ENCODE measurements at regions not wholly inside any gene's neighbourhood (a gene's known extent, or its start where the extent isn't known, plus 50 kb on each side); places are given as distances from the start of the nearest gene placed in this dataset.
"Not testable (repeated sequence)": the region's sequence is repeated elsewhere in the genome, so short reads cannot be mapped to it uniquely, and the experiment has no call there.

DNA sequence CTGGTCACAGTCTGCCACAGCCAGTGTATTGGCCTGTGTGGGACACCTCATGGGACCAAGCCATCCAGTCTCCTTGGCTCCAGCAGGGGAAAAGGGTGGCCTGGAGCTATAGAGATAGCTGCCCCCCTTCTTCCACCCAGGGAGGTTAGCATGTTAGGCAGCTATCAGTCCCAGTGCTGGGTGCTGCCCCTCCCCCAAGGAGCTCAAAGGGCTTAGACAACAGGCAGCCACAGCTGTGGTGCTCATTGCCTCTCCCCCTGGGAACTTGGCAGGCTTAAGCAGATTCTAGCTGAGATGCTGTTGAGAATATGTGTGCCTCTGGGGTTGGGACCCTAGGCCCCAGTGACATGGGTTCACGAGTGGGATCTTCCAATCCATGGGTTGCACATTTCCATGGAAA lies 226.0 kb upstream of the PTGER4 start:
- Histone ChIP-seq H3K27me3 (ENCODE audit: control insufficient read depth in 1 of 2, insufficient read depth in 2 of 2, low read length in 2 of 2) (no peaks in the 10 kb centered on the region), H3K9me3 (ENCODE audit: control insufficient read depth in 2 of 2, insufficient read depth in 1 of 2, low read depth in 1 of 2, low read length in 1 of 2) (no peaks in the 10 kb centered on the region), H3K36me3 (ENCODE audit: control insufficient read depth in 2 of 2, insufficient read depth in 2 of 2, low read length in 1 of 2) (no peaks in the 10 kb centered on the region), H3K27ac (ENCODE audit: low read depth in 2 of 2, low read length in 1 of 2) (no peak overlapping the region), H3K4me3 (ENCODE audit: low read depth in 1 of 2, low read length in 2 of 2) (no peak overlapping the region), H3K4me1 (ENCODE audit: control insufficient read depth in 2 of 2, insufficient read depth in 2 of 2, low read length in 1 of 2) (no peaks in the 10 kb centered on the region)
- whole genome bisulfite sequencing, 2 donors, result 93% methylated on average over 1 of the region's 1 CpG

DNA sequence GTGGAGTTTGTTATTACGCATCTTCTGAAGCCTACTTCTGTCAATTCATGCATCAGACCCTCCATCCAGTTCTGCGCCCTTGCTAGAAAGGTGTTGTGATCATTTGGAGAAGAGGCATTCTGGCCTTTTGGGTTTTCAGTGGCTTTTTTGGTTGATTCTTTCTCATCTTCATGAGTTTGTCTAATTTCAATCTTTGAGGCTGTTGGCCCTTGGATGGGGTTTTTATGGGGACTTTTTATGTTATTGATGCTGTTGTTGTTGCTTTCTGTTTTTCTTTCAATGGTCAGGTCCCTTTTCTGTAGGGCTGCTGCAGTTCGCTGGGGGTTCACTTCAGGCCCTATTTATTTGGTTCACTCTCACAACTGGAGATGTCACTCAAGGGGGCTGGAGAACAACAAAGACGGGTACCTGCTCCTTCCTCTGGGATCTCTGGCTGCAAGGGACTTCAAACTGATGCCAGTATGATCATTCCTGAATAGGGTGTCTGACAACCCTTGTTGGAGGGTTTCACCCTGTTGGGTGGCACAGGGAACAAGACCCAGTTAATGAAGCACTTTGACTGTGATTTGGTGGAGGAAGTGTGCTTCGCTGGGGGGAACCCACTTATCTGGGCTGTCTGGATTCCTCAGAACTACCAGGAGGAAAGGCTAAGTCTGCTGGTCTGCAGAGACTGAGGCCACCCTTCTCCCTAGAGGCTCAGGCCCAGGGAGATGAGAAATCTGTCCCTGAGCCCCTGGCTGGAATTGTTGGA lies 226.7 kb upstream of the PTGER4 start:
- H3K27ac ChIP-seq (ENCODE audit: low read depth in 2 of 2, low read length in 1 of 2), result no peak overlapping the region
- WGBS, 2 donors, result 88 to 95% methylated on average over 5 of the region's 5 CpGs
- H3K4me3 ChIP-seq (ENCODE audit: low read depth in 1 of 2, low read length in 2 of 2), result no peak overlapping the region
- H3K36me3 ChIP-seq (ENCODE audit: control insufficient read depth in 2 of 2, insufficient read depth in 2 of 2, low read length in 1 of 2), result no peaks in the 10 kb centered on the region
- H3K4me1 ChIP-seq (ENCODE audit: control insufficient read depth in 2 of 2, insufficient read depth in 2 of 2, low read length in 1 of 2), result no peaks in the 10 kb centered on the region
- no peaks in the 10 kb centered on the region for H3K9me3 ChIP-seq (ENCODE audit: control insufficient read depth in 2 of 2, insufficient read depth in 1 of 2, low read depth in 1 of 2, low read length in 1 of 2)
- no peaks in the 10 kb centered on the region for H3K27me3 ChIP-seq (ENCODE audit: control insufficient read depth in 1 of 2, insufficient read depth in 2 of 2, low read length in 2 of 2)

DNA sequence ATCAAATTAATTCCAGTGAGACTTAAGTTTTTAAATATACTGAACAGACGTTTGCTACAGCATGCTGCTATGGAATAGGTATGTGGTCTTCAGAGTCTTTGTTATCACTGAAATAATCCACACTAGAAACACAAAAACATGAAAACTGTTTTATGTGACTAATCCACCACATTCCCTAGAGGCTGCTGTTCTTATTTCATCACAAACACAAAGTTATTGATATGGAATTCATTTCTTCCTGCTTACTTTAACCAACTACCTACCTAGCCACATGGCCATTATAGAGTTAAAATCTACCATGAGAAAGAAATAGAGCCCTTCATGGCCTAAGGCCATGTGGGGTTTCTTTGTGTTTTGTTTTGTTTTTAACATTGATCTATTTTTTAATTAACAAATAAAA lies 232.3 kb upstream of the PTGER4 start:
- no peak overlapping the region for H3K27ac ChIP-seq (ENCODE audit: low read depth in 2 of 2, low read length in 1 of 2)
- H3K9me3 ChIP-seq (ENCODE audit: control insufficient read depth in 2 of 2, insufficient read depth in 1 of 2, low read depth in 1 of 2, low read length in 1 of 2), result no peaks in the 10 kb centered on the region
- H3K36me3 ChIP-seq (ENCODE audit: control insufficient read depth in 2 of 2, insufficient read depth in 2 of 2, low read length in 1 of 2), result no peaks in the 10 kb centered on the region
- WGBS, 2 donors, result 47 to 51% methylated on average over 1 of the region's 1 CpG
- no peaks in the 10 kb centered on the region for H3K4me1 ChIP-seq (ENCODE audit: control insufficient read depth in 2 of 2, insufficient read depth in 2 of 2, low read length in 1 of 2)
- H3K4me3 ChIP-seq (ENCODE audit: low read depth in 1 of 2, low read length in 2 of 2), result no peak overlapping the region
- no peaks in the 10 kb centered on the region for H3K27me3 ChIP-seq (ENCODE audit: control insufficient read depth in 1 of 2, insufficient read depth in 2 of 2, low read length in 2 of 2)

DNA sequence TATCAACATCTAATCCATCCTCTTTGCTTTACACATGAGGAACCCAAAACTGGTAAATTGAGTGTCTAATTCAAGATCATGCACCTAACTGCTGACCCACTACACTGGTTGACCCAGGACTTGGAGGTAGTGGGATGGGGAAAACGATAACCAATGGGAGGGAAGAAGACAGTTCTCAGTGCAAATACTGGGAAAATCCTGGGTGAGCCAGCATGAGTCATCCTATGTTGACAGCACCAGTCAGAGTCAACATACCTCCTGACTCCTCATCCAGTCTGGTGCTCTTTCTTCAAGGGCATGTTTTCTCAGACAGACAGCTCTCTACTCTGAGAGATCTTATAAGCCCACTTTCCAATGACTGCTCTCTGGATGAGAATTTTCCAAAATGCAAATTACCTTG lies 232.8 kb upstream of the PTGER4 start:
- 39 to 41% methylated on average over 1 of the region's 1 CpG for WGBS, 2 donors
- Histone ChIP-seq H3K36me3 (ENCODE audit: control insufficient read depth in 2 of 2, insufficient read depth in 2 of 2, low read length in 1 of 2) (no peaks in the 10 kb centered on the region), H3K9me3 (ENCODE audit: control insufficient read depth in 2 of 2, insufficient read depth in 1 of 2, low read depth in 1 of 2, low read length in 1 of 2) (no peaks in the 10 kb centered on the region), H3K4me3 (ENCODE audit: low read depth in 1 of 2, low read length in 2 of 2) (no peak overlapping the region), H3K4me1 (ENCODE audit: control insufficient read depth in 2 of 2, insufficient read depth in 2 of 2, low read length in 1 of 2) (no peaks in the 10 kb centered on the region), H3K27me3 (ENCODE audit: control insufficient read depth in 1 of 2, insufficient read depth in 2 of 2, low read length in 2 of 2) (no peaks in the 10 kb centered on the region), H3K27ac (ENCODE audit: low read depth in 2 of 2, low read length in 1 of 2) (no peak overlapping the region)

DNA sequence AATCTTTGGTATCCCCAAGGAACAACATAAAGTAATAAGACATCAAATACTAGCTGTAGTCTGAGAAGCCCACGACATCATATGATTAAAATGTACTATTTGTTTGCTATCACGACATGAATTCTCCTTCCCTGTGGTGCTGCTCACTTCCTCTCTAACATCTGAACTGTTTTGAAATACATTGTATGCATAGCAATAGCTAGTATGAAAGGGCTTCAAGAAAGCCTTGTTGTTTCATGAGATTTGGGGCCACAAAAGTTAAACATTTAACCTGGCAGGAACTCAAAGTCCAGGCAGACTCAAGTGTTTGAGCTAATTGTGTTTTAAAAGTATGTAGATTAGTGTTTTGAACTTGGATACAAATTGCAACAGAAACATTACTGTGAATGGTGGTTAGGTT lies 237.4 kb upstream of the PTGER4 start:
- Histone ChIP-seq H3K4me1 (ENCODE audit: control insufficient read depth in 2 of 2, insufficient read depth in 2 of 2, low read length in 1 of 2) (no peaks in the 10 kb centered on the region), H3K27me3 (ENCODE audit: control insufficient read depth in 1 of 2, insufficient read depth in 2 of 2, low read length in 2 of 2) (no peaks in the 10 kb centered on the region), H3K36me3 (ENCODE audit: control insufficient read depth in 2 of 2, insufficient read depth in 2 of 2, low read length in 1 of 2) (no peaks in the 10 kb centered on the region), H3K4me3 (ENCODE audit: low read depth in 1 of 2, low read length in 2 of 2) (no peak overlapping the region), H3K9me3 (ENCODE audit: control insufficient read depth in 2 of 2, insufficient read depth in 1 of 2, low read depth in 1 of 2, low read length in 1 of 2) (no peaks in the 10 kb centered on the region), H3K27ac (ENCODE audit: low read depth in 2 of 2, low read length in 1 of 2) (no peak overlapping the region)
- 42 to 48% methylated on average over 2 of the region's 2 CpGs for WGBS, 2 donors

DNA sequence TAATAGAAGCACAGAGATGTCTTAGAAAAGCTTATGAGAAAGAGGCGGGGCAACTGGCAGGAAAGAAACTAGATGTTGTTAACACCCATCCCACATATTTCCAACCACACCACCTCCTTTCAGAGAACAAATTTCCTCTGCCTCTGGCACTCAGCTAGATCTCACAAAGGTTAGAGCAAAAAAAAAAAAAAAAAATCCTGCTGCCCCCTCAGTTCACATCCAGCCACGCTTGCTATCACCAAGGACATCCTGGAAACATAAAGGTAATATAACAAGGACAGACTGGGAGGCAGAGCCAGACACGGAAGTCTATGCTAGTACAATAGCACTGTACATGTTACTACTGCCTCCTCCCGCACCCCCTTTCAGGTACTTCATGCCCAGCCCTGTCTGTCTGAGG lies 238.0 kb upstream of the PTGER4 start:
- WGBS, 2 donors, result 44 to 45% methylated on average over 4 of the region's 4 CpGs
- H3K4me1 ChIP-seq (ENCODE audit: control insufficient read depth in 2 of 2, insufficient read depth in 2 of 2, low read length in 1 of 2), result no peaks in the 10 kb centered on the region
- H3K27me3 ChIP-seq (ENCODE audit: control insufficient read depth in 1 of 2, insufficient read depth in 2 of 2, low read length in 2 of 2), result no peaks in the 10 kb centered on the region
- H3K36me3 ChIP-seq (ENCODE audit: control insufficient read depth in 2 of 2, insufficient read depth in 2 of 2, low read length in 1 of 2), result no peaks in the 10 kb centered on the region
- H3K4me3 ChIP-seq (ENCODE audit: low read depth in 1 of 2, low read length in 2 of 2), result no peak overlapping the region
- H3K27ac ChIP-seq (ENCODE audit: low read depth in 2 of 2, low read length in 1 of 2), result no peak overlapping the region
- no peaks in the 10 kb centered on the region for H3K9me3 ChIP-seq (ENCODE audit: control insufficient read depth in 2 of 2, insufficient read depth in 1 of 2, low read depth in 1 of 2, low read length in 1 of 2)

DNA sequence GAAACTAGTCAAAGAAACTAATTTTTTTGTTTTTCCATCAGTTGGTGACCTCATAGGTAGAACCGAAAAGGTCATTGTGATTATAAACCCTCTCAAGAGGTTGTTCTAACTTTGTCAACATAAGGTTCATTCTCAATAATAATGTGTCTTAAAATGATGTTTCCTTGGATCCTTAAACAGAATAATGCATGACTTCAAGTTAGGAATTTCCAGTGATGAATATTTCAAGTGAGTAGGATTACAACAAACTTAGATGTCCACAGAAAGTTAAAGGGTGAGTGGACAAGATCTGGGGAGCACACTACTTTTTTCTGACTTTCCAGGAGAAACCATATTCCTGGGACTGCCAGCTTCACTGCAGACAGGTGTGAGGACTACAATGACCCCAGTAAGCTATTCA lies 239.0 kb upstream of the PTGER4 start:
- 86 to 92% methylated on average over 1 of the region's 1 CpG for WGBS, 2 donors
- H3K27ac ChIP-seq (ENCODE audit: low read depth in 2 of 2, low read length in 1 of 2), result no peak overlapping the region

DNA sequence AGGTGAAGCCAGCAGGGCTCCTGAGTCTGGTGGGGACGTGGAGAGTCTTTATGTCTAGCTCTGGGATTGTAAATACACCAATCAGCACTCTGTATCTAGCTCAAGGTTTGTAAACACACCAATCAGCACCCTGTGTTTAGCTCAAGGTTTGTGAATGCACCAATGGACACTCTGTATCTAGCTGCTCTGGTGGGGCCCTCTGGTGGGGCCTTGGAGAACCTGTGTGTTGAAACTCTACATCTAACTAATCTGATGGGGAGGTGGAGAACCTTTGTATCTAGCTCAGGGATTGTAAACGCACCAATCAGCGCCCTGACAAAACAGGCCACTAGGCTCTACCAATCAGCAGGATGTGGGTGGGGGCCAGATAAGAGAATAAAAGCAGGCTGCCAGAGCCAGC lies 240.6 kb upstream of the PTGER4 start:
- not testable (repeated sequence) for H3K9me3 ChIP-seq (ENCODE audit: control insufficient read depth in 2 of 2, insufficient read depth in 1 of 2, low read depth in 1 of 2, low read length in 1 of 2); H3K27me3 ChIP-seq (ENCODE audit: control insufficient read depth in 1 of 2, insufficient read depth in 2 of 2, low read length in 2 of 2)
- WGBS, 2 donors, result 93 to 94% methylated on average over 3 of the region's 3 CpGs

More for the DNA sequence above, 239.0 kb upstream of the PTGER4 start:
- H3K9me3 ChIP-seq (ENCODE audit: control insufficient read depth in 2 of 2, insufficient read depth in 1 of 2, low read depth in 1 of 2, low read length in 1 of 2), result no peaks in the 10 kb centered on the region
- H3K4me3 ChIP-seq (ENCODE audit: low read depth in 1 of 2, low read length in 2 of 2), result no peak overlapping the region
- no peaks in the 10 kb centered on the region for H3K27me3 ChIP-seq (ENCODE audit: control insufficient read depth in 1 of 2, insufficient read depth in 2 of 2, low read length in 2 of 2)
- no peaks in the 10 kb centered on the region for H3K36me3 ChIP-seq (ENCODE audit: control insufficient read depth in 2 of 2, insufficient read depth in 2 of 2, low read length in 1 of 2)
- H3K4me1 ChIP-seq (ENCODE audit: control insufficient read depth in 2 of 2, insufficient read depth in 2 of 2, low read length in 1 of 2), result no peaks in the 10 kb centered on the region

DNA sequence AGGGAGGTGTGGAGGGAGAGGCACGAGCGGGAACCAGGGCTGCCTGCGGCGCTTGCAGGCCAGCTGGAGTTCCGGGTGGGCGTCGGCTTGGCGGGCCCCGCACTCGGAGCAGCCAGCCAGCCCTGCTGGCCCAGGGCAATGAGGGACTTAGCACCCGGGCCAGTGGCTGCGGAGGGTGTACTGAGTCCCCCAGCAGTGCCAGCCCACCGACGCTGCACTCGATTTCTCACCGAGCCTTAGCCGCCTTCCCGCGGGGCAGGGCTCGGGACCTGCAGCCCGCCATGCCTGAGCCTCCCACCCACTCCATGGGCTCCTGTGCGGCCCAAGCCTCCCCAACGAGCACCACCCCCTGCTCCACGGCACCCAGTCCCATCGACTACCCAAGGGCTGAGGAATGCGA lies 241.1 kb upstream of the PTGER4 start:
- H3K27me3 ChIP-seq (ENCODE audit: control insufficient read depth in 1 of 2, insufficient read depth in 2 of 2, low read length in 2 of 2); H3K4me1 ChIP-seq (ENCODE audit: control insufficient read depth in 2 of 2, insufficient read depth in 2 of 2, low read length in 1 of 2); H3K36me3 ChIP-seq (ENCODE audit: control insufficient read depth in 2 of 2, insufficient read depth in 2 of 2, low read length in 1 of 2); H3K9me3 ChIP-seq (ENCODE audit: control insufficient read depth in 2 of 2, insufficient read depth in 1 of 2, low read depth in 1 of 2, low read length in 1 of 2); H3K27ac ChIP-seq (ENCODE audit: low read depth in 2 of 2, low read length in 1 of 2); H3K4me3 ChIP-seq (ENCODE audit: low read depth in 1 of 2, low read length in 2 of 2): not testable (repeated sequence)
- WGBS, 2 donors, result 96 to 97% methylated on average over 17 to 26 of the region's 26 CpGs

More for the DNA sequence above, 240.6 kb upstream of the PTGER4 start:
- H3K27ac ChIP-seq (ENCODE audit: low read depth in 2 of 2, low read length in 1 of 2); H3K36me3 ChIP-seq (ENCODE audit: control insufficient read depth in 2 of 2, insufficient read depth in 2 of 2, low read length in 1 of 2); H3K4me3 ChIP-seq (ENCODE audit: low read depth in 1 of 2, low read length in 2 of 2); H3K4me1 ChIP-seq (ENCODE audit: control insufficient read depth in 2 of 2, insufficient read depth in 2 of 2, low read length in 1 of 2): not testable (repeated sequence)

DNA sequence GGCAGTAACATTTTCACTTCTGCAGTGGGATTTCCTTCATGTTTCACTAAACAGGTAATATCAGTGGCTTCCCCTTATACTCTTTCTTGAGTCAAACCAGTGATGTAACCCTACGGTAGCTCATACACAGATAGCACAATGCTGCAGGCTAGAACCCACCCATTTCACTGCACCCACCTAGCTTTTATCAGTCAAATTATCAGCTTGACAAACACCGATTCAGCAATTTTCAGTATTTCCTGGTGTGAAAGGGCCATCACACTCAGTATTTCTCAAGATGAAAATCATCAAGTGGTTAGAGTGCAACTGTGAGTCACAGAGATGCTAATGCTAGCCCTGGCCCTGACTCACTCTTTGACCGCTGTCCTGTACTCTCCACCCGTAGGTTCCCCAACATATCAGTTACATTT lies 242.3 kb upstream of the PTGER4 start:
- Histone ChIP-seq H3K27ac (ENCODE audit: low read depth in 2 of 2, low read length in 1 of 2) (no peak overlapping the region), H3K9me3 (ENCODE audit: control insufficient read depth in 2 of 2, insufficient read depth in 1 of 2, low read depth in 1 of 2, low read length in 1 of 2) (no peaks in the 10 kb centered on the region), H3K4me1 (ENCODE audit: control insufficient read depth in 2 of 2, insufficient read depth in 2 of 2, low read length in 1 of 2) (no peaks in the 10 kb centered on the region), H3K36me3 (ENCODE audit: control insufficient read depth in 2 of 2, insufficient read depth in 2 of 2, low read length in 1 of 2) (no peaks in the 10 kb centered on the region), H3K27me3 (ENCODE audit: control insufficient read depth in 1 of 2, insufficient read depth in 2 of 2, low read length in 2 of 2) (no peaks in the 10 kb centered on the region), H3K4me3 (ENCODE audit: low read depth in 1 of 2, low read length in 2 of 2) (no peak overlapping the region)
- 77 to 79% methylated on average over 4 of the region's 4 CpGs for WGBS, 2 donors

Data from esophagus (tissue), 2 donors.